ENCODE measurements at regions not wholly inside any gene's neighbourhood (a gene's known extent, or its start where the extent isn't known, plus 50 kb on each side); places are given as distances from the start of the nearest gene placed in this dataset.

DNA sequence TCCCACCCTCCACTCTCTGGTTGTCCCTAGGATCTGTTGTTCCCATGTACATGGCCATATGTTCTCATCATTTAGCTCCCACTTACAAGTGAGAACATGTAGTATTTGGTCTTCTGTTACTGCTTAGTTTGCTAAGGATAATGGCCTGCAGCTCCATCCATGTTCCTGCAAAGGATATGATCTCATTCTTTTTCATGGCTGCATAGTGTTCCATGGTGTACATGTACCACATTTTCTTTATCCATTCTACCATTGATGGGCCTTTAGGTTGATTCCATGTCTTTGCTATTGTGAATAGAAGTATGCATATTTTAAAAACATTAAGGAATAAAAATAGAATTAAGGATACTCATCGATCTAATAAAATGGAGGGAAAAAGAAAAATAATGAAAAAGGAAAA, 278.4 kb downstream of the MBNL1 start:
- Histone ChIP-seq H3K4me2 (no peak overlapping the region), H3K27ac (no peak overlapping the region), H3K9ac (no peak overlapping the region), H3K9me3 (no peaks in the 10 kb centered on the region), H3K36me3 (no peaks in the 10 kb centered on the region), H4K20me1 (no peaks in the 10 kb centered on the region), H3K4me1 (no peaks in the 10 kb centered on the region), H3K27me3 (no peaks in the 10 kb centered on the region), H3K4me3 (no peak overlapping the region)
- no peak for TF ChIP-seq Cebpa-rat (IDR thresholded peaks at IDR 0.05)

DNA sequence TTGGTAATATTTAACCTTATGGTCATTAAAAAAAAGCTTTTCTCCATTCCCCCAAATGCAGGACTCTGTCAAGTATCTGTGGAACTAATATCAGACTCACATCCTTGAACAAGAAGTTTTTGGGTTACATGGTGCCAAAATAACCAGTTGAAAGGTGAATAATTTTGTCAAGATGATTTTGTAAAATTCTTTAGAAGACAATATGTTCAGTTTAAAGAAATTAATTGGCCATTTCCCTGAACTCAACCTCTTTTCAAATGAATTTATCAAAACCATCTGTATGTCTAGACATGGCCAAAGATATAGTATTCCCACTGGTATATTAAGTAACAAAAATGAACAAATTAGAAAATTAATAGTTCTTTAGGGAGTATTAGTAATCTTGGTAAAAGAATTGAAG, 280.5 kb downstream of the MBNL1 start:
- Histone ChIP-seq H3K27ac (no peak overlapping the region), H3K9ac (no peak overlapping the region), H3K4me2 (no peak overlapping the region), H3K4me3 (no peak overlapping the region), H3K4me1 (no peaks in the 10 kb centered on the region), H3K27me3 (no peaks in the 10 kb centered on the region), H4K20me1 (no peaks in the 10 kb centered on the region), H3K9me3 (no peaks in the 10 kb centered on the region), H3K36me3 (no peaks in the 10 kb centered on the region)
- TF ChIP-seq Cebpa-rat (IDR thresholded peaks at IDR 0.05) = no peak

DNA sequence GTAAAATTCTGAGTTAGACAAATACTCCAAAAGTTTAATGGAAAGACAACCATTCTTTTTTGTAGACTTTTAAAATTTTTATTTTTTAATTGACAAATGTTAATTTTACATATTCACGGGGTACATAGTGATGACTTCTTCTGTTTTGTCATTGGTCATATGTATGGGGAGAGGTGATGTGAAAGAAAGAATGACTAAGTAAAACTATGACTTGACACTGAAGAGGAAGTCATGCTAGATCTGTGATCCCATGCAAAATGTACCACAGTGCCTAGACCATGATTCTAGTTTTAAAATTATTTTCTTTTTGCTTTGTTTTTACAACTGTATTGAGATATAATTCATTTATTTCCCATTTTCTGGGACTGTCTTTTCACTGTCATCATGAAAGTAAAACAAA, 281.6 kb downstream of the MBNL1 start:
- H3K4me1 ChIP-seq = no peaks in the 10 kb centered on the region
- H3K9me3 ChIP-seq = no peaks in the 10 kb centered on the region
- no peak overlapping the region for H3K4me3 ChIP-seq
- H3K27ac ChIP-seq = no peak overlapping the region
- H3K9ac ChIP-seq = no peak overlapping the region
- no peaks in the 10 kb centered on the region for H3K27me3 ChIP-seq
- no peaks in the 10 kb centered on the region for H3K36me3 ChIP-seq
- no peak overlapping the region for H3K4me2 ChIP-seq
- H4K20me1 ChIP-seq = no peaks in the 10 kb centered on the region
- TF ChIP-seq Cebpa-rat (IDR thresholded peaks at IDR 0.05) = no peak

DNA sequence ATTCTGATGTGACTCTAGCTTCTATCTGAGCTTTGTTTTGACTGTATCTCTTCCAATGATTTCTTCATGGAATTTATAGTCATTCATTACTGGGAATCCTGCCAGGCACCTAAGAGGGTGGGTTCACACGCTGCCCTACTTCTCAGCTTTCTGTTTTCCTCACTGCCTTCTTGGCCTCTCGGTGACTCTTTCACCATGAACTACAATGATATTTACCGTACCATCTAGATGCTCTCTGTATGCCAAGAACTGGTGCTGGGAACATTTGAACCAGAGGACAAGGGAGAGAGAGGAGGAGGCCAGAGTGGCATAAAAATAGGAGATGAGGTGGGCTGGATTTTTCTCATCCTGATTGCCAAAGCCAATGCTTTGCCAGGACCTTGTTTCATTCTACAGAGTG, 280.0 kb upstream of the P2RY1 start:
- Histone ChIP-seq H3K27me3 (no peaks in the 10 kb centered on the region), H3K4me3 (no peak overlapping the region), H3K9me3 (peaks cover 3% of the 10 kb centered on the region; the same call in 1 of the 2 replicates), H4K20me1 (no peaks in the 10 kb centered on the region), H3K4me1 (peaks cover 4% of the 10 kb centered on the region; the same call in 1 of the 2 replicates), H3K9ac (no peak overlapping the region), H3K27ac (no peak overlapping the region), H3K36me3 (no peaks in the 10 kb centered on the region), H3K4me2 (no peak overlapping the region)
- TF ChIP-seq Cebpa-rat (IDR thresholded peaks at IDR 0.05) = no peak

DNA sequence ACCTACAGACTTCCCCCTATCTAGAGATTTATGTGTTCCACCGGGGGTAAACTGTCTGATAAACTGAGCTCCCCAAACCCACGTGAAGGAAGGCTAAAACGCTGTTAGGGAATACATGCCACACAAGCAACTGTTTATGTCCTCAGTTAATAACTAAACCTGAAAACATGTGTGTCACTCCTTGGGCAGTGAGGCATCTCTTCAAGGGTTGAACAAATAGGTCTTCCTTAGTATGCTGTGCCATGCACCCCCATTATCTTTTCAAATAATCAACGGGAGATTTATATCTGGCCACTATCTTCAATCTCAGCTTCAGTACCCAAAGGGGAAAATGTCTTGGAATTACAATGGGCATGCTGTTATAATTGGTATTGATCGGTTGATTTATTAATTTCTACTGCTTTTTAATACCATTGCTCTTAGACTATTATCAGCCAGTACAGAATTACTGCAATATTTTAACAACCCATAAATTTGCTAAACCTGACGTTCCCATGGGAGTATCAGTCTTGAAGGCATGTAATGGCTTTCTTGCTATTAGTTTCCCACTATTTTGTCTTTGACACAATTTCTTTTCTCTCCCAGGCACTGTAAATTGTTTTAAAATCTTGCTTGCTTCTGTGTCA, 279.2 kb upstream of the P2RY1 start:
- Histone ChIP-seq H3K27ac (no peak overlapping the region), H3K9ac (no peak overlapping the region), H3K9me3 (peaks cover 4% of the 10 kb centered on the region; the same call in 1 of the 2 replicates), H4K20me1 (no peaks in the 10 kb centered on the region), H3K36me3 (no peaks in the 10 kb centered on the region), H3K27me3 (no peaks in the 10 kb centered on the region), H3K4me2 (no peak overlapping the region), H3K4me1 (peaks cover 4% of the 10 kb centered on the region; the same call in 1 of the 2 replicates), H3K4me3 (no peak overlapping the region)
- TF ChIP-seq Cebpa-rat (IDR thresholded peaks at IDR 0.05) = no peak

DNA sequence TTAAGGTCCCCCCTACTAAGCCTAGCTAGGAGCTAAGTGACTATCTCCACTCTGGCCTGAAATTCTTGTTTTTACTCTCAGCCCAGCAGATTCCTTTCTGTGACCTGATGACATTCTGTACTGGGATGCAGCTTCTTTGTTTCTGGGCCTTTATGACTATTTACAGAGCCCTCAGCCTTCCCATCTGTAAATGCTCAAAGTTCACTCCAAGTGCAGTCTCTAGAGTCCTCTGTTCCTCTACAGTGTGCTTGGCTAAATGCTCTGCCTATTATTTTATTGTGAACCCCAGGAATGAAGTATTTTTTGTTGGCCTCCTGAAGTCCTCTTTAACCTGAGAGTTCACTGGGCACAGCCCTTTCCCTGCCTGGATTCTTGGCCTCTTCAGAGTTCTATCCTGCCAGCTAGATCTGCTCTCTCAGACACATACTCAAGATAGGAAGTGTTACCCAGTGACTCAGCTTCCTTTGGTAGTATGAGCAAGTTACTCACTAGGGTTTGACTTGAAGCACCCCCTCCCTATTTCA, 278.1 kb upstream of the P2RY1 start:
- Histone ChIP-seq H4K20me1 (no peaks in the 10 kb centered on the region), H3K4me3 (no peak overlapping the region), H3K9ac (no peak overlapping the region), H3K4me1 (peaks cover 4% of the 10 kb centered on the region; the same call in 1 of the 2 replicates), H3K9me3 (peaks cover 4% of the 10 kb centered on the region; the same call in 1 of the 2 replicates), H3K27me3 (no peaks in the 10 kb centered on the region), H3K4me2 (no peak overlapping the region), H3K27ac (no peak overlapping the region), H3K36me3 (no peaks in the 10 kb centered on the region)
- no peak for TF ChIP-seq Cebpa-rat (IDR thresholded peaks at IDR 0.05)

DNA sequence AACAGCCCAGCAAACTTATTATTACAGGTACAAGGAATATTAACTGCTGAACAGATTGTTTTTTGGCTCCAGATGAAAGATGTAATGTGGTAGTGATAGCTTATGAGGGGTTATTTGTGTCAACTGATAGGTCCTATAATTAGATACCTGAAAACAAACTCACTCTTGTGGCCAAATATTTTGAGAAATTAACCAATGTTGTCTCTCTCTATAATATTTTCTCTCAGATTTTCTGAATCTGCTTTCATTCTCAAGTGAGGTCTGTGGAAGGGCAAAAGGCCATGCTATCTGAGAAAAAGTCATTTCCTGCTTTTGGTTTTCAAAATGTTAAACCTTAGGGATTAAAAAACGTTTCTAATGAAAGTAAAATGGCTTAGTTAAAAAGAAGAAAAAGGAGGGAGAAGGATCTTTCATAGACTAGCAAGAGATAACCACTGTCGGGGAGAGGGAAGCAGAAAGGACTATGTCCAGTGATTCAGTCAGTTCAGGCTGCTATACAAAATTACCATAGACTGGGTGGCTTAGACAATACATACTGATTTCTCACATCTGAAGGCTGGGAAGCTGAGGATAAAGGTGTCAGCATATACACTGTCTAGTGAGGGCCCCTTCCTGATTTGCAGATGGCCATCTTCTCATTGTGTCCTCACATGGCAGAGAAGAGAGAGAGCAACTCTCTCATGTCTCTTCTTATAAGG, 277.5 kb upstream of the P2RY1 start:
- H3K4me2 ChIP-seq = no peak overlapping the region

DNA sequence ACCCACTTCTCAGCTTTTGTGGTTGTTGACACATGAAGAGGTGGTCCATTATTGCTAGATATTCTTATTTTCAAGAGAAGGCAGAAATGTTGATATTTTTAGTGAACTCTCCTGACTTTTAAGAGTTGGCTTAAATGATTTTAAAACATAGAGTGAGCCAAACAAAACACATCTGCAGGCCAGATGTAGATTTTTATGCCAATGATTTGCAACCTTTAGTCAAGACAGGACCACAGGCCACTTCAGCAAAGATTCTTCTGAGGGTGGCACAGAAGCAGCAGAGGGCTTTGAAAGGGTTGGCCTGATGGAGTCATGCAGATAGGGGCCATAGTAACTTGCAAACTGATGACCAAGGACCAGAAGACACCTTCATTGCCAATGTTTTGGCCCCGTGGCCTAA, 276.5 kb upstream of the P2RY1 start:
- TF ChIP-seq Cebpa-rat (IDR thresholded peaks at IDR 0.05) = no peak
- Histone ChIP-seq H4K20me1 (no peaks in the 10 kb centered on the region), H3K9me3 (peaks cover 4% of the 10 kb centered on the region; the same call in 1 of the 2 replicates), H3K27me3 (no peaks in the 10 kb centered on the region), H3K4me2 (no peak overlapping the region), H3K36me3 (no peaks in the 10 kb centered on the region), H3K27ac (no peak overlapping the region), H3K4me1 (peaks cover 4% of the 10 kb centered on the region; the same call in 1 of the 2 replicates), H3K4me3 (no peak overlapping the region), H3K9ac (no peak overlapping the region)

More for the DNA sequence above, 277.5 kb upstream of the P2RY1 start:
- Histone ChIP-seq H3K4me1 (peaks cover 4% of the 10 kb centered on the region; the same call in 1 of the 2 replicates), H3K27ac (no peak overlapping the region), H4K20me1 (no peaks in the 10 kb centered on the region), H3K9me3 (peaks cover 4% of the 10 kb centered on the region; the same call in 1 of the 2 replicates), H3K36me3 (no peaks in the 10 kb centered on the region), H3K9ac (no peak overlapping the region), H3K4me3 (no peak overlapping the region), H3K27me3 (no peaks in the 10 kb centered on the region)
- no peak for TF ChIP-seq Cebpa-rat (IDR thresholded peaks at IDR 0.05)

DNA sequence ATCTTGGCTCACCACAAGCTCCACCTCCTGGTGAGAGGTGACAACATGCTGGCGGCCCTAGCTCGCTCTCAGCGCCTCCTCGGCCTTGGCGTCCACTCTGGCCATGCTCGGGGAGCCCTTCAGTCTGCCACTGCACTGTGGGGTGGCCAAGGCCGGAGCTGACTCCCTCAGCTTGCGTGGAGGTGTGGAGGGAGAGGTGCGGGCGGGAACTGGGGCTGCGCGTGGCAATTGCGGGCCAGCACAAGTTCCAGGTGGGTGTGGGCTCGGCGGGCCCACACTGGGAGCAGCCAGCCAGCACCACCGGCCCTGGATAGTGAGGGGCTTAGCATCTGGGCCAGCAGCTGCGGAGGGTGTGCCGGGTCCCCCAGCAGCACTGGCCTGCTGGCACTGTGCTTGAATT, 275.7 kb upstream of the P2RY1 start:
- no peak for TF ChIP-seq Cebpa-rat (IDR thresholded peaks at IDR 0.05)
- H4K20me1 ChIP-seq = no peaks in the 10 kb centered on the region
- H3K27ac ChIP-seq = no peak overlapping the region
- H3K27me3 ChIP-seq = no peaks in the 10 kb centered on the region
- H3K4me3 ChIP-seq = no peak overlapping the region
- H3K9ac ChIP-seq = no peak overlapping the region
- H3K4me1 ChIP-seq = peaks cover 4% of the 10 kb centered on the region; the same call in 1 of the 2 replicates
- peaks cover 4% of the 10 kb centered on the region; the same call in 1 of the 2 replicates for H3K9me3 ChIP-seq
- no peak overlapping the region for H3K4me2 ChIP-seq
- no peaks in the 10 kb centered on the region for H3K36me3 ChIP-seq

DNA sequence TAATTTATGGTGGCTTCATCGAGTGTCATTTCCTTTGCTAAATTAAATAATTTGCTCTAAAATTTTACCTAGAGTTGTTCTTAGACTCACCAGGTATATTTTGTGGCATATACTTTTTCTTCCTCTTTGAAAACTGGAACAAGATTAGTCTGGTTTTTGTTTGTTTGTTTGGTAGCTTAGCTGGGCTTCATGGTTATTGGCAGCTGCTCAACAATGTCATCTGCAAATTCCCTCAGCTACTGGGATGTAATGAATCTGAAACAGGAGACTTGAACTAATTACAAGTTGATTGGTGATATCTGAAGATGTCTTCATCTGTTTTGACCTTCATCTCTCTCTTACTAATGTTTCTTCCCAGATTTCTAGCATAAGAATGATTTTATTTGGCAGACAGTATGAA, 270.5 kb upstream of the P2RY1 start:
- TF ChIP-seq Cebpa-rat (IDR thresholded peaks at IDR 0.05) = no peak
- no peaks in the 10 kb centered on the region for H3K36me3 ChIP-seq
- no peak overlapping the region for H3K9ac ChIP-seq
- H3K9me3 ChIP-seq = peaks cover 4% of the 10 kb centered on the region; the same call in 1 of the 2 replicates
- no peaks in the 10 kb centered on the region for H3K27me3 ChIP-seq
- H3K27ac ChIP-seq = no peak overlapping the region
- no peak overlapping the region for H3K4me3 ChIP-seq
- no peaks in the 10 kb centered on the region for H3K4me1 ChIP-seq
- no peaks in the 10 kb centered on the region for H4K20me1 ChIP-seq
- H3K4me2 ChIP-seq = no peak overlapping the region

All from BLaER1 (cell line).